OCI-LY3 (cell line): ENCODE measurements at regions not wholly inside any gene's neighbourhood (a gene's known extent, or its start where the extent isn't known, plus 50 kb on each side); places are given as distances from the start of the nearest gene placed in this dataset.

Source experiments
- H2AFZ ChIP-seq: fragments of 200-600, 300-600 bp; shearing (Covaris generic); 2 replicates; pipeline ENCODE4 v1.6.0; 2014; ENCODE audit warnings: antibody characterized with exemption, low read depth, low read length
- H3K27ac ChIP-seq: fragments of 200-600, 300-600 bp; sonication (generic); 2 replicates; pipeline ENCODE4 v1.5.1; 2014; ENCODE audit warnings: mild to moderate bottlenecking, low read length, moderate library complexity, mixed read lengths
- H3K27me3 ChIP-seq: fragments of 200-600, 300-600 bp; sonication (generic); 2 replicates; pipeline ENCODE4 v1.6.1; 2014; ENCODE audit warnings: low read depth, low read length, mixed read lengths
- H3K36me3 ChIP-seq: fragments of 200-600, 300-600 bp; sonication (generic); replicated peaks from 2 replicates; pipeline ENCODE3; 2014; ENCODE audit warnings: low read depth, low read length, mixed read lengths
- H3K4me1 ChIP-seq: fragments of 300-600, 200-600 bp; sonication (generic); 2 replicates; pipeline ENCODE4 v1.6.1; 2014; ENCODE audit warnings: low read length, mixed read lengths
- H3K4me2 ChIP-seq: fragments of 200-600, 300-600 bp; sonication (generic); 2 replicates; pipeline ENCODE4 v1.6.1; 2014; ENCODE audit warnings: low read length, mixed read lengths
- H3K4me3 ChIP-seq: fragments of 300-600, 200-600 bp; sonication (generic); 2 replicates; pipeline ENCODE4 v1.5.1; 2014; ENCODE audit warnings: antibody characterized with exemption, mild to moderate bottlenecking, low read length, moderate library complexity
- H3K79me2 ChIP-seq: fragments of 300-600, 200-600 bp; shearing (Covaris generic); 2 replicates; pipeline ENCODE4 v1.6.1; 2014; ENCODE audit warnings: mild to moderate bottlenecking, low read length, mixed read lengths
- H3K9ac ChIP-seq: fragments of 300-600, 200-600 bp; shearing (Covaris generic); 2 replicates; pipeline ENCODE4 v1.6.0; 2014; ENCODE audit warnings: mild to moderate bottlenecking, low read length, moderate library complexity
- H3K9me3 ChIP-seq: fragments of 200-600, 300-600 bp; shearing (Covaris generic); 2 replicates; pipeline ENCODE4 v1.6.1; 2014; ENCODE audit warnings: low read length, mixed read lengths; ENCODE audit not compliant: insufficient read depth
- H4K20me1 ChIP-seq: fragments of 200-600, 300-600 bp; sonication (generic); 2 replicates; pipeline ENCODE4 v1.6.1; 2016; ENCODE audit warnings: low read length, mixed read lengths; ENCODE audit not compliant: insufficient read depth
- EZH2phosphoT487 ChIP-seq: fragments of 200-600 bp; shearing (Covaris generic); IDR thresholded peaks from 2 replicates; pipeline ENCODE4 v1.6.1; 2018; ENCODE audit warnings: antibody characterized with exemption, mixed run types, low read depth
- TF ChIP-seq, protein P1 (sequence below): fragments of 200-600, 300-600 bp; sonication (generic); IDR thresholded peaks from 2 replicates; pipeline ENCODE4 v1.5.1; 2014; ENCODE audit warnings: antibody characterized with exemption, low read length, low read depth

DNA sequence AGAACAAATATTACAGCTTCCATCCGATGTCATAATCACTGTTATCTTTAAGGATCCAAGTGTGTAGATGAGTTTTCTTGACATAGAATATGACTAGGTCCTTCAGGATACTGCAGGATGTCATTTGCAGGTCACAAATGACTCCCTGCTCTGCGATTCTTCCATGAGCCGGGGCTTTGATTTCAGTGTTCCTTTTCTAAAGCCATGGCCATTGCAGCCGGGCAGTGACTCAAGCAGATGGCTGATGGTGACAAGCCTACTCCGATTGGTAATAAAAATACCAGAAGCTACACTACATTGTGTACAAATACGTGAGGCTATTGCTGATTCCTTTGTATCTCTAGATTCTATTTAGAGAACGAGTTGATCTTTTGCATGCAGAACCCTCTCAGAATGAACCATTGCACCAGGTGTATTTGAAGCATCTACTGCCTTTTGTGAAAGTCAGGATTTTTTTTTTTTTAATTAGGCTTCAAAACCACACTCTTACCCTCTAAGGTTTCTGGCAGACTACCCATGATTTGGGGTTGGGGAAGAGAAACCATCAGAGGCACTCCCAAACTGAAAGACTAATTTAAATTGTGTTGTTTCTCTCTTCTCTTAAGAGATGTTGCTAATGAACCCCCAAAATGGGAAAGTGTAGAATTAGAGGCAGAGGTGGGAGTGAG lies 271.0 kb upstream of the ADRA1B start:
- peak overlapping the region; percentile 59 for H3K4me2 ChIP-seq
- no peaks in the 10 kb centered on the region for H3K36me3 ChIP-seq
- no peak overlapping the region for H2AFZ ChIP-seq
- H3K9me3 ChIP-seq = no peaks in the 10 kb centered on the region
- H4K20me1 ChIP-seq = no peaks in the 10 kb centered on the region
- H3K27me3 ChIP-seq = no peaks in the 10 kb centered on the region
- no peak overlapping the region for H3K9ac ChIP-seq
- peaks cover 20% of the 10 kb centered on the region for H3K4me1 ChIP-seq
- no peaks in the 10 kb centered on the region for H3K79me2 ChIP-seq
- 0 out of 2 replicates have a peak overlapping the region, but pooled peaks have one; percentile 28 for H3K27ac ChIP-seq
- H3K4me3 ChIP-seq = peak overlapping the region; percentile 28; the same call in 1 of the 2 replicates
- TF ChIP-seq, protein P1, sequence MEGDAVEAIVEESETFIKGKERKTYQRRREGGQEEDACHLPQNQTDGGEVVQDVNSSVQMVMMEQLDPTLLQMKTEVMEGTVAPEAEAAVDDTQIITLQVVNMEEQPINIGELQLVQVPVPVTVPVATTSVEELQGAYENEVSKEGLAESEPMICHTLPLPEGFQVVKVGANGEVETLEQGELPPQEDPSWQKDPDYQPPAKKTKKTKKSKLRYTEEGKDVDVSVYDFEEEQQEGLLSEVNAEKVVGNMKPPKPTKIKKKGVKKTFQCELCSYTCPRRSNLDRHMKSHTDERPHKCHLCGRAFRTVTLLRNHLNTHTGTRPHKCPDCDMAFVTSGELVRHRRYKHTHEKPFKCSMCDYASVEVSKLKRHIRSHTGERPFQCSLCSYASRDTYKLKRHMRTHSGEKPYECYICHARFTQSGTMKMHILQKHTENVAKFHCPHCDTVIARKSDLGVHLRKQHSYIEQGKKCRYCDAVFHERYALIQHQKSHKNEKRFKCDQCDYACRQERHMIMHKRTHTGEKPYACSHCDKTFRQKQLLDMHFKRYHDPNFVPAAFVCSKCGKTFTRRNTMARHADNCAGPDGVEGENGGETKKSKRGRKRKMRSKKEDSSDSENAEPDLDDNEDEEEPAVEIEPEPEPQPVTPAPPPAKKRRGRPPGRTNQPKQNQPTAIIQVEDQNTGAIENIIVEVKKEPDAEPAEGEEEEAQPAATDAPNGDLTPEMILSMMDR = no peak
- no peak for TF ChIP-seq EZH2phosphoT487

GRCh38 chr5:159650803-159651202 lies 265.5 kb upstream of the ADRA1B start:
- no peak overlapping the region for H3K9ac ChIP-seq
- no peak overlapping the region for H2AFZ ChIP-seq
- no peaks in the 10 kb centered on the region for H3K36me3 ChIP-seq
- no peak overlapping the region for H3K4me2 ChIP-seq
- H3K4me3 ChIP-seq = no peak overlapping the region
- no peaks in the 10 kb centered on the region for H3K79me2 ChIP-seq
- peaks cover 8% of the 10 kb centered on the region for H3K4me1 ChIP-seq
- TF ChIP-seq EZH2phosphoT487 = no peak
- TF ChIP-seq, protein P1 = no peak
- H3K27me3 ChIP-seq = no peaks in the 10 kb centered on the region
- no peaks in the 10 kb centered on the region for H3K9me3 ChIP-seq
- no peaks in the 10 kb centered on the region for H4K20me1 ChIP-seq
- H3K27ac ChIP-seq = no peak overlapping the region

- no peak overlapping the region for H2AFZ ChIP-seq
- no peaks in the 10 kb centered on the region for H3K79me2 ChIP-seq
- no peak overlapping the region for H3K27ac ChIP-seq
- H3K4me2 ChIP-seq = no peak overlapping the region
- H3K36me3 ChIP-seq = no peaks in the 10 kb centered on the region
- no peaks in the 10 kb centered on the region for H3K27me3 ChIP-seq
- TF ChIP-seq, protein P1 = no peak
- TF ChIP-seq EZH2phosphoT487 = no peak
- H3K9ac ChIP-seq = no peak overlapping the region
- H3K9me3 ChIP-seq = no peaks in the 10 kb centered on the region
- H3K4me1 ChIP-seq = no peaks in the 10 kb centered on the region
- H4K20me1 ChIP-seq = no peaks in the 10 kb centered on the region
- H3K4me3 ChIP-seq = no peak overlapping the region
Observed at GRCh38 chr5:159655757-159656409, 260.4 kb upstream of the ADRA1B start.

GRCh38 chr5:159657298-159657697 lies 259.0 kb upstream of the ADRA1B start:
- Histone ChIP-seq H3K36me3 (no peaks in the 10 kb centered on the region), H3K4me1 (no peaks in the 10 kb centered on the region), H3K4me3 (no peak overlapping the region), H3K27me3 (no peaks in the 10 kb centered on the region), H3K79me2 (no peaks in the 10 kb centered on the region), H3K4me2 (no peak overlapping the region), H2AFZ (no peak overlapping the region), H3K9me3 (no peaks in the 10 kb centered on the region), H3K27ac (no peak overlapping the region), H3K9ac (no peak overlapping the region), H4K20me1 (no peaks in the 10 kb centered on the region)
- TF ChIP-seq, protein P1 = no peak
- TF ChIP-seq EZH2phosphoT487 = no peak
